Putamen (tissue), 1 donor: ENCODE measurements at regions not wholly inside any gene's neighbourhood (a gene's known extent, or its start where the extent isn't known, plus 50 kb on each side); places are given as distances from the start of the nearest gene placed in this dataset.
A peak's percentile ranks its signal among the peaks of the same experiment; 100 is the strongest.
"Not testable (repeated sequence)": the region's sequence is repeated elsewhere in the genome, so short reads cannot be mapped to it uniquely, and the experiment has no call there.

ENCODE experiments used
- DNase-seq: peaks from one replicate; pipeline ENCODE4 v3.0.0-alpha.2; 2016; ENCODE audit warnings: low spot score

DNA sequence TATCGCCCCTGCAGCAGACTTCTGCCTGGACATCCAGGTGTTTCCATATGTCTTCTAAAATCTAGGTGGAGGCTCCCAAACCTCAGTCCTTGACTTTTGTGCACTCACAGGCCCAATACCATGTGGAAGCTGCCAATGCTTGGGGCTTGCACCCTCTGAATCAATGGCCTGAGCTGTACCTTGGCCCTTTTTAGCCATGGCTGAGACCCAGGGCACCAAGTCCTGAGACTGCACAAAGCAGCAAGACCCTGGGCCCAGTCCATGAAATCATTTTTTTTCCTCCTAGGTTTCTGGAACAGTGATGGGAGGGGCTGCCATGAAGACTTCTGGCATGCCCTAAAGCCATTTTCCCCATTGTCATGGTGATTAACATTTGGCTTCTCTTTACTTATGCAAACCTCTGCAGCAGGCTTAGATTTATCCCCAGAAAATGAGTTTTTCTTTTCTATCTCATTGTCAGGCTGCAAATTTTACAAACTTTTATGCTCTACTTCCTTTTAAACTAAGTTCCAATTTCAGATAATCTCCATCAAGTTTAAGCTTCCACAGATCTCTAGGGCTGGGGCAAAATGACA, 1445.8 kb upstream of the FLRT2 start:
- no peak for DNase-seq

DNA sequence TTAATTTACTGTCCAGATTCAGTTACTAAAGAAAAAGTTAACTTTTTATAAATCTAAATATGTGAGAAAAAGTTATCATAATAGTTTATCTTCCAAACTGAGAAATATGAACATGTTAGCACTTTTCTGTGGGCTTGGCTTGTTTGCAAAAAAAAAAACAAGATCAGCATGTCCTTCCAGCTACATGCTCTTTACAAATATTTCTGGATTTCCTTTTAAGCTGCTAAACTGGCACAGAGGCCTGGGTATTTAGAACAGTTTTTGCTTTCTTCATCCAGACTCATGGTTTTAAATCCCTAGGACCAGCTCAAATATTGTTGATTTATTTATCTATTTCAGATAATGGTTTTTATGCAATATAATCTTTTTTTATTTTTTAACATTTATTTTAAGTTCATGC, 1444.5 kb upstream of the FLRT2 start:
- DNase-seq: no peak

DNA sequence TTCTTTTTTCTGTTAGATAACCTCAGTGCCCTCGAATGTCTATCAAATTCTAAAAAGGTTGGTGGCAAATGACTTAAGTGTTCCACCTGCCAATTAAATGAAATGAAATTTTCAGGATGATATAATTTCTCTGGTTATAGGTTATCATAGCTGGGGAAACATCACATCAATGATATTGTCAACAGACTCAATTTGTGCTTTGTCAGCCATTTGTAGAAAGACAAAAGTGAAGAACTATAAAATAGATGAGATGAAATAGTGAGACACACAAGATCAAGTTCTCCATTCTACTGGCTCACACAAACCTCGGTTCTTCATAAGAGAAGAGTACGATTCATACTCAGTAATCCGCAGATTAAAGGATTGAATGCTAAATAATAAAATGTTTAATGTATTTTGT, 1443.2 kb upstream of the FLRT2 start:
- DNase-seq: no peak

DNA sequence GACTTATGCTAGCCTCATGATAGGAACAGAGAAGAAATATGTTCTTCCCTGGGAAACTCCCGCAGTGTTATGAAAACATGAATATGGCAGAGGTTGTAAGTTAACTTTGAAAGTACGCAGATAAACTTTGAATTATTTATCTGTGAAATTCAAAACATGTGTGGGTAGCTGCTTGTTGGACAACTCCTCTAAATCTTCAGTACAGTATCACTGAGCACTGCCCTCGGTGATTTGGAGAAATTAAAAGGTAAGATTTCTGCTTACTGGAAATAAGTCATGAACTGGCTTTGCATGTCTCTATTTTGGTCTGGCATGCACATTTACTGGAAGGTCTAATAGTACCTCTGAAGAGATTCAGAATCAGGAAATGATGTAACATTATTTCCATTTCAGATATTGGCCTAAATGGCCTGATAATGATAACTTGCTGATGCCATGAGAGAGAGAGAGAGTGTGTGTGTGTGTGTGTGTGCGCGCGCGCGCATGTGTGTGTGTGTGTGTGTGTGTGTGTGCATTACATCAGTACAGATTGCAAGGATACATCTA, 1441.9 kb upstream of the FLRT2 start:
- DNase-seq: no peak

DNA sequence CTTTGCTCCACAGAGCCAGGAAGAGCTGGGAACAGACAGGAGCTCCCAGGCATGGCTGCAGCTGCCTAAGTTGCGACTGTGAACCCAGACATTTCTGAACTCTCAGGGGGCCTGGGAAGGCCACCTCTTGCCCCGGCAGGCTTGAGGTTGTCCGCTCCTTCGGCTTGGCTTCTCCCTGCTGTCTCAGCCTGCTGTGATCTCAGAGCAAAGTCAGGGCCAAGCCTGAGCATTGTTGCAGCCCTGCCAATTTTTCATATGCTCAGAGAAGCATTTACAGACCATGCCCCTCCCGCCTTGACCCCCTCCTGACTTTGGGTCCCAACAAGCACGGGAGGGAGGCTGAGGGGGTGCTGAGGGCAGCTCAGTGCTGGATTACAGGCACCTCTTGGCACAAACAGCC, 1439.1 kb upstream of the FLRT2 start:
- no peak for DNase-seq

DNA sequence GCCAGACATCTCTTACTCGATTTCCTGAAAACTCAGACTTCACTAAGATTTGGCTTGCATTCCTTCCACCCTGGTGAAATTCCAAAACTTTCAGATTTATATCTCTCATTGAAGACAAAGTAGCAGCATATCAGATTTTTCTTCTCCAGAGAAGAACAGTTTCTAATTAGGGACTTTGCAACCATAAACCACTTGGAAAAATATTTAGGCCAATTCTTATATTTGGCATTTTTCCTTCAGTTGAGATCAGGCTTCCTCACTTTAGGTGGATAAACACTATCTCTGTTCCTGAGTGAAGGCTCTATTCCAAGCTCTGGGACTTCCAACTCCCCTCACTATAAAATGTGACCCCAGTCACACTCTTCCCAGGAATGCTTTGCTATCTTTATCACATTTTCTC, 1434.3 kb upstream of the FLRT2 start:
- no peak for DNase-seq

DNA sequence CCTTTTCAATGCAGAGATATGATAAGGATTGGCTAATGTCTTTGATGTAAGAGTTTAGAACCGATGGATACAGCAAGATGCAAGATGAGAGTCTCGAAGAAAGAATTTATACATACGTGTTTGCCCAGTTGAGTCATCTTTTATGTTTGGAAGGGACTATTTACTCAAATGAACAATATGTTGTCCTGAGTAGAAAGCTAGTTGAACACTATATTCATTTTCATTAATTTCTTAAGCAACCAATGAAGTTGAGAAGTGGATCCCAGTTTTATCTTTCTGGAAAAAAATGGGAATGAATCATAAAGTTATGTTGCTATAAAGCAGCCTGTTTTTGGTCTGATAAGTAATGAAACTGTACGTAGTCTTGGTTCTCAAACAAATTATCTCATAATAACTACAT, 1431.7 kb upstream of the FLRT2 start:
- no peak for DNase-seq

DNA sequence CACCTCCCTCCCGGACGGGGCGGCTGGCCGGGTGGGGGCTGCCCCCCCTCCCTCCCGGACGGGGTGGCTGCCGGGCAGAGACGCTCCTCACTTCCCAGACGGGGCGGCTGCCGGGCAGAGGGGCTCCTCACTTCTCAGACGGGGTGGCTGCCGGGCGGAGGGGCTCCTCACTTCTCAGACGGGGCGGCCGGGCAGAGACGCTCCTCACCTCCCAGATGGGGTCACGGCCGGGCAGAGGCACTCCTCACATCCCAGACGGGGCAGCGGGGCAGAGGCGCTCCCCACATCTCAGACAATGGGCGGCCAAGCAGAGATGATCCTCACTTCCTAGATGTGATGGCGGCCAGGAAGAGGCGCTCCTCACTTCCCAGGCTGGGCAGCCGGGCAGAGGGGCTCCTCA, 1430.4 kb upstream of the FLRT2 start:
- not testable (repeated sequence) for DNase-seq

DNA sequence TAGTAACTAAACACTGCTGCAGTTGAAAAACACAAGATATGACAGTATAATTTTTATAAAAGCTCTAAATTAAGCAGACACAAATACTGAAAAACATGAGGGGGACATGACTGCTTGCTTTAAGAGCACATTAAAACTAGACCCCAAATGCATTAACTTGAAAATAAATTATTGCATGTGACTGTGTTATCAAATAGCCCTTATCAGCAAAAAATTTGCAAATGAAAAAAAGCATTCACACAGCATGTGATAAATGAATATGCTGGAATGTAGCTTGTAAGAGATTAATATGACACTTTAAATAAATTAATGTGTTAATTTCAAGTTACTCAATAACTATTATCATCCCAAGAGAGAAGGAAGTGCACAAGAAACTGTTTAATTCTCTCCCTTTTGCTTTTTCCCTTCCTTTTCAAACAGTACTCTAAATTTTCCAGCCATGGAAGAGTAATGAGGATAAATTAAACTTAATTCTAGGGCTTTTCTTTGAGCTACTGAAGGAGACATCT, 1422.1 kb upstream of the FLRT2 start:
- no peak for DNase-seq

DNA sequence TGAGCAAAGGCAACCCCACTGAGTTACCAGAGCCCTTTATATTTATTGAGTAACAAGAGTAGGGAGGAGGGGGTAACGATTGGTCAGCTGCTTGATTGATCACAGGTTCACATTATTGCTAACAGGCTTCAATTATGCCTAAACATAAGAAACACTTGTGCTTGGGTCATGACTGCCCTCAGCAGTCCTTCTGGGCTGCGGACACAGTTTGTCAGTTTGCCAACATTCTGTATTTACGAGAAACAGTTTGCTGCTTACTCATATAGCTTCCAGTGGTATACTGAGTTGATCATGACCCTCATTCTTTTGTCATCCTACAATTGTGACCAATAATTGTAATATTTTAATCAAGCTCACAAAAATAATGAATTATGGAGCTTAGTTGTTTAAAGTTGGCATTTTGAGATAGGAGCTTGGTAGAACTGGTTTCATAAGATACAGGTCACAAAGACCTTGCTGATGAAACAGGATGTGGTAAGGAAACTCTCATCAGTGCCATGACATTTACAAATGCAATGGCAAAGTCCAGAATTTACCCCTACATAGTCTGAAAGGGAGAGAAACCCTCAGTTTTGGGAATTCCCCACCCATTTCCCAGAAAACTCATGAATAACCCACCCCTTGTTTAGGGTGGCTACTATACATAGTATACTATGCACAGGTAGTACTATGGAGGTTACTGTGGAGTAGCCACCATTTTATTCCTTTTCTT, 1421.0 kb upstream of the FLRT2 start:
- no peak for DNase-seq

DNA sequence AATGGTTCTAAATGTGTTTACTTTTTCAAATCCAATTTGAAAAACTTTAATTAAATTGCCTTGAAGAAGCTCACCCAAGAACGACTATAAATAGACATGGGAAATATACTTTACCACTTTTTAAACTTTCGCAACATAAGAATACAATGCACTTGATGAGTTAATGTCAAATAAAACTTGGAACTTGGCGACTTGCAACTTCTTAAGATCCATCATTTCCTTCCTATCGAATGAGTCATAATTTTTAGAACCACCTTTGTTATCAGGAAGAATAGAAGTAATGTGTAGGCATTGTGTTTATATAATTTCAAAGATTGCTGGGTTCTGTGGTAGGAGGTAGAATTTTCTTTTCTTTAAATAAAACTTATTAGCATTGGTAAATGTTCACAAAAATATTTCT, 1417.4 kb upstream of the FLRT2 start:
- peak; percentile 45 for DNase-seq

DNA sequence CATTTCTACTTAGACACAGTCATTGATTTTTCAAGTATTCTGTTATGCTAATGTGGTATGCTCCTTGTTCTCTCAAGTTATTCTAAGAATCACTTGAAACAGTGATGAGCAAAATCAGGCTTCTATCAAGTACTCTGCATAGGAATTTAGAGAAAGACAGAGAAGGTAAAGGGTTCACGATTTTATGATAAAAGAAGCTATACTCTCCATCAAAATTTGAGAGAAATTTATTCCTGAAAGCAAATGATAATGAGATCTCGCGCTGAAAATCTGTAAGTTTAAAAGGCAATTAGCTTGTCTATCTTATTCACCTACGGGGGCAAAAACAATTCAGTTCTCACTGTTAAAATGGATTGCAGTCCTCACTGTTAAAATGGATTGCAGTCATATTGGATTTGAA, 1404.3 kb upstream of the FLRT2 start:
- peak; percentile 59 for DNase-seq

DNA sequence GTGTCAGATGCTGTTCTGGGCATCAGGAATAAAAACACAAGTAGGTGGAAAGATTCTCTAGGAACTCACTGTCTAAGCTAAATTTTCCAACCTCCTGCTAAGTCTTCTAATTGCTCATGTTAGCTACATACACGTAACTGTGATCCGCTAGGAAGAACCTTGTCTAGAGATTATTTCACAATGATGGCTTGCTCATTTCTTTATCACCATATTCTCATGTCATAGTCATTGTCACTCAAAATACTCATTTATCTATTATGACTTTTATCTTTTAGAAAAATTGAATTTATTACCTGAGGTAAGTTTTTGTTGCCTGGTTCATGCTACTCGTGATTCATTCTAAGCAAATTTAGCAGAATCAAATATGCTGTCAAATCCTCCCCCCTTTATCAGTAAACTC, 1402.4 kb upstream of the FLRT2 start:
- DNase-seq: peak; percentile 22

DNA sequence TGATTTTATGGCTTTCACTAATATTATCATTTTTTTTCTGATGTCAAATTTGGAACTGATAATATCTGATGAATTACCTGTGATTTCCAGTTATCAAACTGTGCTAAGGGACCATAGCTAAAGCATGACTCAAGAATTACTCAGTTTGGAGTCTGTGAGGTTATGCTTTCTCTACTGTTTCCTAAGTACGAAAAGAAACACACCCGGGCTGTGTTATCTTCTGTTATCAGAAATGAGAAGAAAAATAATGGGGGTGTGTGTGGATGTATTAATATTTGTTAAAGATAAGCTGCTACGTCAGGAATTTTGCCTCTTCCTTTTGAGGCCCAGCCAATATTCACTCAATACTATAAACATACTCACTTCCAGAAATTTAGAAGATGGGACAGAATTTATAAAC, 1401.9 kb upstream of the FLRT2 start:
- no peak for DNase-seq

DNA sequence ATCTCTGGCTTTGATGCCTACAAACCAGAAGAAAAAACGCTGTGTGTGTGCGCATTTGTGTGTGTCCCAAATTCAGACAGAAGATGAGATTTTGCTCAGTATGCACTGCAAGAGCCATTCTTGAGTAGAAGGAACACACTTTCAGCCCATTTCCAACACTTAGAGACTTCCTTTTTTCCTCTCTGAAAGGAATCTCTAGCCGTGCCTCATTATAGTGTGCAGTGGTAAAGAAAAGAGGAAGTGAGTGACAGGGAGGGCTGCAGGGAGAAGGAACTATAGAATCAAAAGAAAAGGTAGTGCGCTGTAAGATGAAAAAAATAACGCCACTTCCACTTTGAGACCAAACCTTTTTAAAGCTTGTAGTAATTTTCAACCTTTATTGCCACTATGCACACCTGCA, 1400.9 kb upstream of the FLRT2 start:
- DNase-seq: no peak

DNA sequence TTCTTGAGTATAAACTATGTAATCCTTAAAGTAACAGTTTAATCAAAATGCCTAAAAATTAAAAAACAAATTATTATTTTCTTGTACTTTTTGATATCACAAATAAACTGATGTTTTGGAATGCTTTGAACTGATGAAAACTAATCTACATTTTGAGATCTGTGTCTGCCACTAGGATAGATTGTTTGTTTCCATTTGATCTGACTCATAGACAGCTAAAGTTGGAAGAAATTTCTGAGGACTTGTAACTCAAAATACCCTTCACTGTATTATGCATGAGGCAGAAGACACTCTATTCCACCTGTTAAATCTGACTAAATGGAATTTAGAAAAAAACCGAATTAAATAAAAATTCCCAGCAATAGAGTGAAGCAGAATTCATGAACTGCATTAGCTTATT, 1400.0 kb upstream of the FLRT2 start:
- DNase-seq: no peak

DNA sequence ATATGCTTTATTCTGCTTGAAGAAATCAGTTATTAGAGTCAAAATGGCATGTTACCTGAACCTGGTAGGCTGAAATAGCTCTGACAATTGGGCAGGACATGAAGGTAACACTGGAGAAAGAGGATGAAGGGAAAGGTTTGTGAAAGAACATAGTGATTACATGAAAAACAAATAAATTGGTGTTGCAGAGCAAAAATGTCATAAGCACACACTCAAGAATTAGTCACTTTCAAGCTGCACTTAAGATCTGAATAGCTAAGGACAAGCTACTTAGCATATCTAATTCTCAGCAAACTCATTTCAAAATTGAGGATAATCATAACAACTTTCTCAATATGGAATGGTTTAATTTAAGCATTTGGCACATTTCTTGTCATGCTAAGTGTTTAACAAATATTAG, 1398.0 kb upstream of the FLRT2 start:
- no peak for DNase-seq

DNA sequence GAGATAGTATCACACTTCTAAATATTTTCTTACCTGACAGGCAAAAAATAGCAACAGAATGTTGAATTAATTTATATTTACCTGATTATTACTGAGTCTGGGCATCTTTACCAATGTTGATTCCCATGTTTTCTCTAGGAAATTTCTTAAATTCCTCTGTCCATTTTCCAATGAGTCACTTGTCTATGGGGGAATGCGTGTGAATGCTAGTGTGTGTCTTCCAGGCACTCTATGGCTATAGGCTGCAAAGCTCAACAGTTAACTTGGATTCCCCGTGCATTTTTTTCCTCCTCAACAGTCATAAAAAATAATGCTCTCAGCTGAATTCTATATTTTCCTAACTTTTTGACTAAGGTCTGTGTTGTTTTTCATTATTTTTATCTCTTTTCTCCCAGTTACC, 1385.8 kb upstream of the FLRT2 start:
- DNase-seq: no peak

DNA sequence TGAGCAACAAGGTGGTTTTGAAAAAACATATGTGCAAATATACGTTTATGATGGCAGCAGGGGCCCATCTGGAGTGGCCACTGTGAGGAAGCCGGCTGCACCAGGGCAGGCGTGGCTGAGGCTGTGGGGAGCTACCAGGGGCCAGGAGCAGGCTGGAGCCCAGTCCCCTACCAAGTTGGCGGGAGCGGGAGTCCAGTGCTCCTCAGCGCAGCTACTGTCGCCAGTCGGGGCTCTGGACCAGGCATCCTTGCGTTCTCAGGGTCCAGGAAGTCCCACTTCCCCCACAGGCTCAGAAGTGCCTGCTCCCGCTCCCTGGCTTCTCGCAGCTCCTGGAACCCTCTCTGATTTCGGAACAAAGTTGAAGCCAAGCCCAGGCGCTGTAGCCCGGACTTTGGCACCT, 1377.5 kb upstream of the FLRT2 start:
- DNase-seq: no peak

DNA sequence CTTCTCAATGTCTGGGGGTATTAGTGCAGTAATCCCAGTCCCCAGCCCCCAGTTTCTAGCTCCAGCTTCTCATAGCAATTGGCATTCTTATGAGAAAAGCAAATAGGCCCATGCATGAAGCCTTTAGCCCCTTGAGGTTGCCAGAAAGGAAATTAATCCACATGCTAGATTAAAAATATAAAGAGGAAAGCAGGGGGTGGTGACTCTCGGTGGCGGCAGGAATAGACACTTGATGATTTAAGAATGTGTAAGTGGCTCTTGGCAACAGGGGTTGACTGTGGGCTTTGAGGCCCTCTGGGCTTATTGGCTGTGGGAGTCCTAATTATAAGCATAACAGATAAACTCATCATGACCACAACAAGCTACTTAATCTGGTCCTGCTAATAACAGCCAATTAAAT, 1367.3 kb upstream of the FLRT2 start:
- DNase-seq: no peak

DNA sequence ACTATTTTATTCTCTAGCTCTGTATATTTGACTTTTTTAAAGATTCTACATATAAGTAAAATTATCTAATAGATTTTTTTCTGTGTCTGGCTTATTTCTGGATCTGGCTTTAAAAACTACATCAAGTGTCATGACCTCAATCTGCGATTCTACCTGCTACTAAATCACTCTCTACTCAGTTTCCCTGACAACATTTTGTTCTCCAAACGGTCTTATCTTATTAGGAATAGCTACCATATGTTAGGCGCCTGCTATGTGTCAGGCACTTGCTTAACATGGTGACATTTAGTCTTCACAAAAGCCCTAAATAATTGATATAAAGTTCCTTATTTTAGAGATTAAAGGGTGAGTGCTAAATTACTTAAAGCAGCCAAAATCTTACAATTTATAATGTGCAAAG, 1362.9 kb upstream of the FLRT2 start:
- no peak for DNase-seq

DNA sequence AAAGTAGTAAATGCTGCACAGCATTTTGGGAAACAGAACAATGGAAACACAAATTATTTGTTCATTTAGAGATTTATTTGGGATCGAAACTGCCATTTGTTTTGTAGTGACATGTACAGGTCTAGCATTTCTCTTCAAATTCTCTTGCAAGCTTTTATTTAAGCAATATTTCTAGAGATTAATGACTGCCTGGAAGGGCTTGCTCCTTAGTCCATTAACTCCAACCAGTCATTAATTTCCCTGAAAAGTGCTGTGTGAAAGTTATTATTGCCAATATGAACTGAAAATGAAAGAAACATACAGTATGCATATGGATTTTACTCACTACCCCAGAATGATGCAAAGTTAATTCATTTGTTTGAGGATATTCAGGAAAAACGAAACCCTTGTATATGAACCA, 1349.6 kb upstream of the FLRT2 start:
- DNase-seq: no peak

DNA sequence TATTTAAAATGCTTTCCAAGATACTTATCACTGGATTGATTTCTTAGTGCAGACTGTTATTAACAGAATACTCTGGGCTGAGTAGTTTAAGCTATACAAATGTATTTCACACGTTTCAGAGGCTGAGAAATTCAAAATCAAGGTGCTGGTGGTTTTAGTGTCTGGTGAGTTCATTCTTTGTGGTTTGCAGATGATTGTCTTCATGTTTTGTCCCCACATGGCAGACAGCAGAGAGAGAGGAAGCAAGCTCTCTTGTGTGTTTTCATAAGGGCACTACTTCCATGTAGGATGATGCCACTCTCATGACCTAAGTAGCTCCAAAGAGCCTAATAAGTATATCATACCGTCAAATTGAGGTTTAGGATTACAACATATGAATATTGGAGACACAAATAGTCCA, 1348.9 kb upstream of the FLRT2 start:
- DNase-seq: no peak

DNA sequence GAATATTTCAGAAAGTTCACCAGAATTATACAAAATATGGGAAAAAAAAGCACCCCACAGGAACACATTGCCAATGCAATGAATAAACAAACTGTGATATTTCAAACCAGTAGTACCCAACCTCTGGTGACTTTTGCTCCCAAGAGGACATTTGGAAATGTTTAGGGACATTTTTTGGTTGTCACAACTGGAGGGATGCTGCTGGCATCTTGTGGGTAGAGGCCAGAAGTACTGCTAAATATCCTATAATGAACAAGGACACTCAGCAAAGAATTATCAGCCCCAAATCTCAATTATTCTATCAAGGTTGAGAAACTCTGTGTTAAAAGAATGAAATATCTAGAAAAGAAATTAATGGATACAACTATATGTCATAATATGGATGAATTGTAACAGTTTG, 1334.4 kb upstream of the FLRT2 start:
- DNase-seq: no peak
